IMR-90 (cell line): ENCODE measurements at regions not wholly inside any gene's neighbourhood (a gene's known extent, or its start where the extent isn't known, plus 50 kb on each side); places are given as distances from the start of the nearest gene placed in this dataset.

Experiments
- ATAC-seq: fragments of 200-7000 bp; cut with Tn5 transposase; 2 replicates; pipeline ENCODE4 v1.9.1; 2020; ENCODE audit warnings: low read depth, mild to moderate bottlenecking, moderate library complexity
- BruUV-seq: library from RNA; stranded (reverse); fragments of 400-500 nt; replicated peaks from 2 replicates; lab custom pipeline; 2021; lab: Mats Ljungman, UMichigan
- CTCF ChIA-PET: fragments of 300-600 bp; formaldehyde crosslinking; extraction: SDS; loops from one replicate; lab custom pipeline; 2021; ENCODE audit warnings: antibody characterized with exemption; lab: Yijun Ruan, JAX
- POLR2A ChIA-PET: fragments of 300-600 bp; sonication (Branson Sonifier 250); formaldehyde crosslinking; loops from one replicate; lab custom pipeline; 2022; ENCODE audit warnings: antibody characterized with exemption; ENCODE audit not compliant: unreplicated experiment; lab: Charles Lee
- DNase-seq: peaks from one replicate; pipeline ENCODE4 v3.0.0; 2013
- H2AFZ ChIP-seq: replicated peaks from 2 replicates; pipeline ENCODE3; 2013; ENCODE audit warnings: low read length, mild to moderate bottlenecking; ENCODE audit not compliant: poor library complexity
- H2AK5ac ChIP-seq: 2 replicates; pipeline ENCODE4 v1.6.1; 2013; ENCODE audit warnings: low read depth, low read length, inconsistent platforms
- H2AK9ac ChIP-seq: replicated peaks from 2 replicates; pipeline ENCODE3; 2013; ENCODE audit warnings: mild to moderate bottlenecking, low read depth, low read length, moderate library complexity; ENCODE audit not compliant: poor library complexity
- H2BK120ac ChIP-seq: 2 replicates; pipeline ENCODE4 v1.6.1; 2013; ENCODE audit warnings: low read depth, low read length, inconsistent platforms
- H2BK15ac ChIP-seq: 3 replicates; pipeline ENCODE4 v1.6.1; 2013; ENCODE audit warnings: low read depth, low read length, inconsistent platforms
- H2BK20ac ChIP-seq: 2 replicates; pipeline ENCODE4 v1.6.1; 2013; ENCODE audit warnings: low read depth, mild to moderate bottlenecking, inconsistent platforms, low read length, moderate library complexity
- H2BK5ac ChIP-seq: 2 replicates; pipeline ENCODE4 v1.6.1; 2013; ENCODE audit warnings: mild to moderate bottlenecking, low read depth, low read length, inconsistent platforms; ENCODE audit not compliant: poor library complexity, severe bottlenecking
- H3K14ac ChIP-seq: replicated peaks from 2 replicates; pipeline ENCODE4 v1.6.1; 2013; ENCODE audit warnings: low read depth, low read length, inconsistent platforms
- H3K18ac ChIP-seq: 2 replicates; pipeline ENCODE4 v1.6.1; 2013; ENCODE audit warnings: low read depth, low read length, control low read depth
- H3K23ac ChIP-seq: 2 replicates; pipeline ENCODE4 v1.6.1; 2013; ENCODE audit warnings: low read depth, low read length, inconsistent platforms
- H3K27ac ChIP-seq: 2 replicates; pipeline ENCODE4 v1.5.1; 2013; ENCODE audit warnings: mild to moderate bottlenecking, control low read depth, low read length; ENCODE audit not compliant: insufficient read depth
- H3K27me3 ChIP-seq: 2 replicates; pipeline ENCODE4 v1.6.1; 2013; ENCODE audit warnings: low read length; ENCODE audit not compliant: control insufficient read depth, insufficient read depth
- H3K36me3 ChIP-seq: 2 replicates; pipeline ENCODE4 v1.6.1; 2013; ENCODE audit warnings: low read length, mixed read lengths; ENCODE audit not compliant: control insufficient read depth, insufficient read depth
- H3K4ac ChIP-seq: 2 replicates; pipeline ENCODE4 v1.6.1; 2013; ENCODE audit warnings: low read depth, low read length, inconsistent platforms
- H3K4me1 ChIP-seq: 2 replicates; pipeline ENCODE4 v1.6.1; 2013; ENCODE audit warnings: low read length, mixed read lengths; ENCODE audit not compliant: control insufficient read depth, insufficient read depth
- H3K4me2 ChIP-seq: 2 replicates; pipeline ENCODE4 v1.6.1; 2013; ENCODE audit warnings: low read depth, mild to moderate bottlenecking, control low read depth, low read length, moderate library complexity
- H3K4me3 ChIP-seq: 2 replicates; pipeline ENCODE4 v1.5.1; 2013; ENCODE audit warnings: low read depth, mild to moderate bottlenecking, control low read depth, low read length, moderate library complexity; ENCODE audit not compliant: insufficient read depth
- H3K56ac ChIP-seq: 2 replicates; pipeline ENCODE4 v1.6.1; 2013; ENCODE audit warnings: low read length, inconsistent platforms; ENCODE audit not compliant: insufficient read depth; ENCODE audit errors: extremely low read depth
- H3K79me1 ChIP-seq, 2 experiments: 2 replicates each; pipeline ENCODE4 v1.6.1; 2013; ENCODE audit warnings: low read length in 2 of 2, inconsistent platforms in 1 of 2, low read depth in 1 of 2
- H3K9ac ChIP-seq: 2 replicates; pipeline ENCODE4 v1.6.1; 2013; ENCODE audit warnings: low read depth, low read length, control low read depth
- H3K9me1 ChIP-seq: 2 replicates; pipeline ENCODE4 v1.6.1; 2013; ENCODE audit warnings: low read length, inconsistent platforms; ENCODE audit not compliant: insufficient read depth
- H3K9me3 ChIP-seq: 2 replicates; pipeline ENCODE4 v1.6.1; 2013; ENCODE audit warnings: low read length; ENCODE audit not compliant: control insufficient read depth, insufficient read depth
- H4K20me1 ChIP-seq: 2 replicates; pipeline ENCODE4 v1.6.1; 2013; ENCODE audit warnings: low read length, inconsistent platforms; ENCODE audit not compliant: insufficient read depth
- H4K5ac ChIP-seq: 2 replicates; pipeline ENCODE4 v1.6.1; 2013; ENCODE audit warnings: mild to moderate bottlenecking, low read depth, low read length, control low read depth
- H4K8ac ChIP-seq, 2 experiments: 2 replicates each; pipeline ENCODE4 v1.6.1; 2013; ENCODE audit warnings: low read depth in 2 of 2, low read length in 2 of 2, control low read depth in 1 of 2, inconsistent platforms in 1 of 2
- H4K91ac ChIP-seq: 2 replicates; pipeline ENCODE4 v1.6.1; 2013; ENCODE audit warnings: low read depth, low read length, inconsistent platforms; ENCODE audit not compliant: insufficient read depth
- CEBPB ChIP-seq: IDR thresholded peaks from 2 replicates; pipeline ENCODE4 v1.6.1; 2012; ENCODE audit warnings: low read depth, low read length, improper control_type of control experiment
- CHD1 ChIP-seq: IDR thresholded peaks from 2 replicates; pipeline ENCODE4 v1.6.1; 2012; ENCODE audit warnings: low read depth, low read length, improper control_type of control experiment
- FOS ChIP-seq: fragments of 150-350 bp; IDR thresholded peaks from 2 replicates; pipeline ENCODE4 v1.6.1; 2016; ENCODE audit warnings: low read depth, low read length
- MAZ ChIP-seq: IDR thresholded peaks from 2 replicates; pipeline ENCODE4 v1.6.1; 2012; ENCODE audit warnings: low read depth, mild to moderate bottlenecking, low read length, improper control_type of control experiment, moderate library complexity, borderline replicate concordance
- MXI1 ChIP-seq: IDR thresholded peaks from 2 replicates; pipeline ENCODE4 v1.6.1; 2012; ENCODE audit warnings: low read depth, mild to moderate bottlenecking, low read length, moderate library complexity, borderline replicate concordance
- NFE2L2 ChIP-seq: fragments of 150-350 bp; IDR thresholded peaks from 2 replicates; pipeline ENCODE4 v1.6.1; 2016; ENCODE audit warnings: low read depth, mild to moderate bottlenecking, low read length
- RAD21 ChIP-seq: IDR thresholded peaks from 2 replicates; pipeline ENCODE4 v1.6.1; 2012; ENCODE audit warnings: low read length, improper control_type of control experiment
- RFX5 ChIP-seq: IDR thresholded peaks from 2 replicates; pipeline ENCODE4 v1.8.0; 2012; ENCODE audit warnings: low read depth, mild to moderate bottlenecking, low read length, moderate library complexity
- SMC3 ChIP-seq: fragments of 150-350 bp; IDR thresholded peaks from 2 replicates; pipeline ENCODE4 v1.6.1; 2016; ENCODE audit warnings: low read depth, mild to moderate bottlenecking, antibody characterized with exemption, low read length, moderate library complexity
- WGBS, 2 experiments: methylation state at CpG; one replicate each; pipeline versions ENCODE4 v1.1.5 to v1.1.7; 2013; ENCODE audit warnings: missing lambda C conversion rate in 2 of 2; ENCODE audit not compliant: insufficient read length in 1 of 2; ENCODE audit errors: extremely low coverage in 2 of 2; 5-methylcytosine and 5-hydroxymethylcytosine counted together
- dilution Hi-C: fragments of 300-500 bp; cut with HindIII; formaldehyde crosslinking; loops from one replicate; pipeline ENCODE4 v1.14.3; 2018; ENCODE audit warnings: low sequenced_read_pairs; ENCODE audit not compliant: unreplicated experiment
- in situ Hi-C: fragments of 300-500 bp; cut with MboI; formaldehyde crosslinking; loops from 3 replicates; pipeline ENCODE4 v1.14.3; 2019; ENCODE audit warnings: low sequenced_read_pairs, inconsistent platforms, mixed read lengths
- intact Hi-C: fragments of 100-400 bp; cut with micrococcal nuclease; formaldehyde crosslinking; loops from 2 replicates; pipeline ENCODE4 v1.10.0; 2022
- TF ChIP-seq, protein P1 (sequence below): fragments of 150-350 bp; IDR thresholded peaks from 2 replicates; pipeline ENCODE4 v1.6.1; 2016; ENCODE audit warnings: low read depth, mild to moderate bottlenecking, low read length, moderate library complexity, borderline replicate concordance
- TF ChIP-seq, protein P2 (sequence below): conservative IDR thresholded peaks from 2 replicates; pipeline ENCODE4 v1.5.1; 2012; ENCODE audit warnings: mild to moderate bottlenecking, low read depth, low read length, improper control_type of control experiment

DNA sequence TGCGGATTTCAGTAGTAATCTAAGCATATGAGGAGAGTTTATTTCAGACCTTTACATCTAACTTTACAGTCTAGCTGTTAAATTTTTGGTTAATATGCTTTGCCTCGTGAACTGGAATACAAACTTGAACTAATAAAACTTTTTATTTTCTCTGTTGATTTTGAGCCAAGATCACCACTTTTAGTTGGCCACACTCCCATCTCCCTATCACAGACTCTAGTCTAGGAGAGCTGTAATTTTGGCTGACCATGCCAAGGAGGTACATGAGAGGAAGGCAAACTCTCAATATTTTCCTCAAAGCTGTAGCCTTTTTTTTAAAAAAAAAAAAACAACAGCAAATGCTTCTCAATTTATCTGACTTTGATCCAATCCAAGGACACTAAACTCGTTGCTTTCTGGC is 597.5 kb upstream of the PCDH7 start:
- Histone ChIP-seq H2BK5ac (no peak overlapping the region), H2AK5ac (no peak overlapping the region), H3K9me3 (no peaks in the 10 kb centered on the region), H2BK15ac (no peak overlapping the region), H2BK120ac (no peak overlapping the region), H3K23ac (no peak overlapping the region), H3K4me1 (no peaks in the 10 kb centered on the region), H3K9me1 (no peaks in the 10 kb centered on the region), H3K27me3 (no peaks in the 10 kb centered on the region), H3K9ac (no peak overlapping the region), H3K79me1 (no peaks in the 10 kb centered on the region), H2AK9ac (no peak overlapping the region), H3K27ac (no peak overlapping the region), H4K20me1 (no peaks in the 10 kb centered on the region), H3K14ac (no peak overlapping the region), H2AFZ (no peak overlapping the region), H3K4me2 (no peak overlapping the region), H3K4me3 (no peak overlapping the region), H3K36me3 (no peaks in the 10 kb centered on the region), H3K18ac (no peak overlapping the region), H2BK20ac (no peak overlapping the region), H3K56ac (no peak overlapping the region), H3K4ac (no peak overlapping the region), H4K5ac (no peak overlapping the region), H4K91ac (no peak overlapping the region), H4K8ac (no peak overlapping the region)
- no TSS peak for BruUV-seq
- WGBS, 2 experiments = no CpG with 5 or more reads among the region's 3 CpGs
- ChIA-PET CTCF (no interaction called here), POLR2A (no interaction called here)
- DNase-seq (no peak), ATAC-seq (no peak)
- intact Hi-C loops (no loop called here), in situ Hi-C loops (no loop called here), dilution Hi-C loops (no loop called here)
- no peak for TF ChIP-seq MXI1
- TF ChIP-seq CHD1 = no peak
- no peak for TF ChIP-seq NFE2L2
- no peak for TF ChIP-seq FOS
- TF ChIP-seq RAD21 = no peak
- no peak for TF ChIP-seq RFX5
- TF ChIP-seq, protein P1, sequence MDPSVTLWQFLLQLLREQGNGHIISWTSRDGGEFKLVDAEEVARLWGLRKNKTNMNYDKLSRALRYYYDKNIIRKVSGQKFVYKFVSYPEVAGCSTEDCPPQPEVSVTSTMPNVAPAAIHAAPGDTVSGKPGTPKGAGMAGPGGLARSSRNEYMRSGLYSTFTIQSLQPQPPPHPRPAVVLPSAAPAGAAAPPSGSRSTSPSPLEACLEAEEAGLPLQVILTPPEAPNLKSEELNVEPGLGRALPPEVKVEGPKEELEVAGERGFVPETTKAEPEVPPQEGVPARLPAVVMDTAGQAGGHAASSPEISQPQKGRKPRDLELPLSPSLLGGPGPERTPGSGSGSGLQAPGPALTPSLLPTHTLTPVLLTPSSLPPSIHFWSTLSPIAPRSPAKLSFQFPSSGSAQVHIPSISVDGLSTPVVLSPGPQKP = no peak
- no peak for TF ChIP-seq CEBPB
- no peak for TF ChIP-seq MAZ
- TF ChIP-seq, protein P2, sequence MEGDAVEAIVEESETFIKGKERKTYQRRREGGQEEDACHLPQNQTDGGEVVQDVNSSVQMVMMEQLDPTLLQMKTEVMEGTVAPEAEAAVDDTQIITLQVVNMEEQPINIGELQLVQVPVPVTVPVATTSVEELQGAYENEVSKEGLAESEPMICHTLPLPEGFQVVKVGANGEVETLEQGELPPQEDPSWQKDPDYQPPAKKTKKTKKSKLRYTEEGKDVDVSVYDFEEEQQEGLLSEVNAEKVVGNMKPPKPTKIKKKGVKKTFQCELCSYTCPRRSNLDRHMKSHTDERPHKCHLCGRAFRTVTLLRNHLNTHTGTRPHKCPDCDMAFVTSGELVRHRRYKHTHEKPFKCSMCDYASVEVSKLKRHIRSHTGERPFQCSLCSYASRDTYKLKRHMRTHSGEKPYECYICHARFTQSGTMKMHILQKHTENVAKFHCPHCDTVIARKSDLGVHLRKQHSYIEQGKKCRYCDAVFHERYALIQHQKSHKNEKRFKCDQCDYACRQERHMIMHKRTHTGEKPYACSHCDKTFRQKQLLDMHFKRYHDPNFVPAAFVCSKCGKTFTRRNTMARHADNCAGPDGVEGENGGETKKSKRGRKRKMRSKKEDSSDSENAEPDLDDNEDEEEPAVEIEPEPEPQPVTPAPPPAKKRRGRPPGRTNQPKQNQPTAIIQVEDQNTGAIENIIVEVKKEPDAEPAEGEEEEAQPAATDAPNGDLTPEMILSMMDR = no peak
- TF ChIP-seq SMC3 = no peak
